NOMO-1 treated with dmso at 0.1 percent for 144 hours (cell line): ENCODE measurements at regions not wholly inside any gene's neighbourhood (a gene's known extent, or its start where the extent isn't known, plus 50 kb on each side); places are given as distances from the start of the nearest gene placed in this dataset.

ENCODE experiments used
- DNase-seq: peaks from one replicate; lab custom pipeline; 2025; ENCODE audit not compliant: unreplicated experiment; lab: John Stamatoyannopoulos, UW

GRCh38 chr5:71982717-71983395 lies 124.4 kb upstream of the MAP1B start:
- DNase-seq: no peak

DNA sequence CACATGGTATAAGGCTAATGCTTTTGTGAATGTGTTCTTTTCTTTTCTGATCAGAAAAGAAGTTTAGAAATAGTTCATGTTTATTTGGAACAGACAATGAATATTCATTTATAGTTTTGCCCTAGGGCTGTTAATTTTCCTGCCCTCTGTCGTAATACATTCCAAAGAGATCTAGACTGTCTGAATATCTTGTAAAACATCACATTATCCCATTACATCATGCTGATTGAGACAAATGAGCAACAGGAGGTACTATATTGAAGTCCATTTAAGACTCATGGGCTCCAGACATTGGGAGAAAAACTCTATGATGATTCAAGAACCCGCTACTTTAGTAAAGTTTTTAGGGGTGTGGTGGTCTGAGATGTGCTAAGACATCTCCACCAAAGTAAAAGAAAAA lies 121.2 kb upstream of the MAP1B start:
- no peak for DNase-seq

DNA sequence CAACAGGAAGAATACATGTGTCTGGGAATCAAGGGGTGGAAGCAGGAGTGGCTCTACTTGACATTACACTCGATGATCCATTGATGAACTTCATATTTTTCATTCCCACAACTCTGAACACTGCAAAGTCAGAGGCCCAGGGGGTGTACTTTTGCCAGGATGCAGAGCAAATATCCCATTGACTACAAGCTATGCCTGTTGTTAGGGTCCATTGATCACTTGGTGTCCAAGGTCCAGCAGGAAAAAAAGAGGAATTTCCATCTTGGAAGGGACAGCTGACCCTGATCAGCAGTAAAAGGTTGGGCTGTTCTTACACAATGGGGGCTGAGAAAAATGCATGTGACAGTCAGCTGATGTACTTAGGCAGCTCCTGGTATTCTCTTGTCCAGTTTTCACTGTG lies 118.5 kb upstream of the MAP1B start:
- DNase-seq: no peak

GRCh38 chr5:71993600-71993999 lies 113.7 kb upstream of the MAP1B start:
- DNase-seq: no peak

DNA sequence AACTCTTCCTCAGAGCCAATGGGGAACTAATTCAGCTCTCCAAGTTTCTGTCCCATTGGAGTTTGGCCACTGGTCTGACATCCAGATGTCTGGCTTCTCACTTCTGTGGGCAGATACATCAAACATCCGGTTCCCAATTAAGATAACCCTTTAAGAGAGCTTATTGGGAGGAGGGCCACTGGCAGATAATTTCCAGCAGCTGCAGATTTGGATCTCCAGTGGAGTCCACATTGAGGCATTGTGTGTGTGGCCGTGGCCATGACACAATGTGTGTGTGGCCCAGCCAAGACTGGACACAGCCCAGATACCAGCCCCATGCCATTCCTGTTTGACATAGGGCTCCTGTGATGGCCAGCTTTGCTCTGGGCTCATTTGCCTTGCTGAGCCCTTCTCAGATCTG lies 110.5 kb upstream of the MAP1B start:
- no peak for DNase-seq

DNA sequence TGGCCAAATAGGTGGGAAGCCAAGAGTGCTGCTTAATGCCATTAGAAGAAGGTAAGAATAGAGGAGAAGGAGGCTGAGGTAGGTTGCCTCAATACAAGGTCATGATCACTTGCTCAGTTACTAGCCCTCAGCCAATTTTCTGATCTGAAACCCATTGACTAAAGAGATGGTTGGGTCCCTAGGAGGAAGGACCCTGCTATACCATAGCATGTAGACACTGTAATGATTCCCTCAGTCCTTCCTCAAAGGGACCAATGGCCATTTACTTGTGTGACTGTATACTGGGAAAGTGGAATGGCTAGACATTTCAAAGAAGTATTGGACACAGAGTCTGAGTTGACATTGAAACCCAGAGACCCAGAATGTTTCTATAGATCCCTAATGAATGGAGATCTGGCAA lies 108.5 kb upstream of the MAP1B start:
- DNase-seq: no peak

DNA sequence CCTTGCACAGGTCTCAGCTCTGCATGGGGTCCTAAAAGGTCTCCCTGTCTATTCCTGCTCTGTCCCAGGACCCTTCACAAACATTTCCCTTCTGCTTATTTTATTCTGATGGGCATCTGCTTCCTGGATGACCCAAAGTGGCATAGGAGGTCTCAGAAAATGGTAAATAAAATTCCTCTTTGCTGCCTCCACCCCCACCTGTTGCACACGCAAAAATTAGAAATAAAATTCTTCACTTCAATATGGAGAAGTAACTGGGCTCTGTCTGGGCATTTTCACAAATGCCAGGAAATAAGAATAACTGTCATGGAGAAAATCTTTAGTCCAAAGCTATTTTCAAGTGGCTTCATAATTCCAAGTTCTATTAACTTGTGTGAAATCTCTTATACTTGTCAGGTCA lies 106.6 kb upstream of the MAP1B start:
- DNase-seq: no peak

DNA sequence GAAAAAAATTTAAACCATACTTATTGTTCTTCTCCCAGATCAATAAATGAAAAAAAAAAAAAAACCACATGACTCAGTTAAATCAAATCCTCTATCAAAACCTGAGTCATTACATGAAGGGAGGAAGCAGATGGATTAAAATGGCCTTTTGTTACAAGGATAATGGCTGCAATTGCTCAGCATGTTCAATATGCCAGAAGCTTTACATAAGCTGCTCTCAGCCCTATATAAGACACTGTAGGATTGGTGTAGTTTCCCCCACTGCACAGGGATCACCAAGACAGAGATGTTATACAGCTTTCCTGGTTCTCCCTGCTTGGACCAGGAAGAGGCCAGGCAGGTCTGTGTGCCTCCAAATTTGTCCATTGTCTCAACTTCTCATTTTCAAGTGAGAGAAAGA lies 101.6 kb upstream of the MAP1B start:
- no peak for DNase-seq

DNA sequence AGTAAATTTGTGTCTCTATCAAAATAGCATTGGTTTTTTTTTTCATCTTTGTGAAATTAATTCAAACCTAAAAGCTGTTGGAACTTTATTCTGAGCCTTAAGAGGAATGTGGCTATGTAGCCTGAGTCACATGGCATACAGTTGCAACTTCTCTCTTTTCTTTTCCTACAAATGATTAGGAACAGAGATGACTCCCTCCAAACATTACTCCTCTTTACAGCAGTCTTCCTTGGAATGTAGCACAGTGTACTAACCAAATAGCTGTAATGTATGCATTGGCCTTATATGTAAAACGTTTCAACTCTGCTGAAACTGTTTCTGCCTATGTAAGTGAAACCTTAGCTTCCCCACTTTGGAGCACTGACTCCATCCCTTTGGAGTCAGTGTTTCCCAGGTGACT lies 100.9 kb upstream of the MAP1B start:
- DNase-seq: no peak

DNA sequence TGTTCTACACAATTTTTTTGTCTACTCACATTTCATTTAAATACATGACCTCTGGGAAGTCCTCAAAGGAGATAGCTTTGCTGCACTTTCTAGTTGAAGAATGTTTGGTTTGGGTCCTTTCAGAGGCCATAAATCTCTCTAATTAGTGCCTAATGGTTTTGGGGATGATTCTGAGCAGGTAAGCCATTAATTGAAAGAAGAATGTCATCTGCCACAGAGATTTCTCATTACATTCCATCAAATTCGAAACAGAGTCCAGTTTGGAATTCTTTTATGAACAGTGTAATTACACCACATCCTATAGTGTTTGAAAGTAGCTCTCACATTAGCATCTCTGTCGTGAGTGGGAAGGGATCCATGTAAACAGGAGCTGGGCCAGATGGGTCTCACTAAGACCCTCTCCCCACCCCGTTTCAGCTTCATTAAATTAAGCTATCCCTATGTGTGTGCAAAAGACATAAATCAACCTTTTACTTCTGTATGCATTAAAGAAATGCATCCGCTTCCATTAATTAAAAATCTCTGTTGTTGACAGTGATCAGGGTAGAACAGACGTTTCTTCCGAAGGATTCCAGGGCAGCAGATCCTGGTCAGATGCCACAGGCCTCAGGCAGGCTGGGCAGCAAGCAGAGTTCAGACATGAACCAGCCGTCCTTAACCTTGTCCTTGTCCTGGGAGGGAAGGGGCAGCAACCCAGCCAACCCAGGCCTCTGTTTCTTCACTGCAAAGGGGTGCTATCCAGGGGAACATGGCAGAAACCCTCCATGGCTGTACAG lies 99.8 kb upstream of the MAP1B start:
- DNase-seq: no peak

GRCh38 chr5:72009280-72009679 lies 98.0 kb upstream of the MAP1B start:
- DNase-seq: no peak

- no peak for DNase-seq
These were observed 96.8 kb upstream of the MAP1B start for GRCh38 chr5:72010430-72010829.

DNA sequence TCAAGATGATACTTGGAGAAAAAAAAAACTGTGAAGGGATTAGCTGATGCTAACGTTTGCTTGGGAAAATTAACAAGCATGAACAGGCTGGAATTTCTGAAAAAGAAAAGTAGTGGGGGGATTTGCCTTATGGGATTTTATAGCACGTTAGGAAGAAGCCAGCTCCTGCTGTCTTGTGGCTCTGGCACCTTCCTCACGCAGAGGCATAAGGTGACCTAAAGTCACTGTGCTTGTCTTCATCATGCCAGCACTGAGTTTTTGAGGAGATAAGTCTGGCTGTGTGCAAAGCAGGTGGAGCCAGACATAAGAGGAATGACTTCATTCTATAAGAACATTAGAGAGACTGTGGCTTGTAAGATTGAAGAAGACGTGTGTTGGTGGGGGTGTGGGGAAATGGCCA lies 94.4 kb upstream of the MAP1B start:
- no peak for DNase-seq

GRCh38 chr5:72013766-72014624 lies 93.3 kb upstream of the MAP1B start:
- no peak for DNase-seq

GRCh38 chr5:72015103-72015548 lies 92.1 kb upstream of the MAP1B start:
- DNase-seq: no peak

- no peak for DNase-seq
These were observed 89.0 kb upstream of the MAP1B start for GRCh38 chr5:72018143-72018803.

- no peak for DNase-seq
These were observed 86.9 kb upstream of the MAP1B start for GRCh38 chr5:72020161-72020983.

DNA sequence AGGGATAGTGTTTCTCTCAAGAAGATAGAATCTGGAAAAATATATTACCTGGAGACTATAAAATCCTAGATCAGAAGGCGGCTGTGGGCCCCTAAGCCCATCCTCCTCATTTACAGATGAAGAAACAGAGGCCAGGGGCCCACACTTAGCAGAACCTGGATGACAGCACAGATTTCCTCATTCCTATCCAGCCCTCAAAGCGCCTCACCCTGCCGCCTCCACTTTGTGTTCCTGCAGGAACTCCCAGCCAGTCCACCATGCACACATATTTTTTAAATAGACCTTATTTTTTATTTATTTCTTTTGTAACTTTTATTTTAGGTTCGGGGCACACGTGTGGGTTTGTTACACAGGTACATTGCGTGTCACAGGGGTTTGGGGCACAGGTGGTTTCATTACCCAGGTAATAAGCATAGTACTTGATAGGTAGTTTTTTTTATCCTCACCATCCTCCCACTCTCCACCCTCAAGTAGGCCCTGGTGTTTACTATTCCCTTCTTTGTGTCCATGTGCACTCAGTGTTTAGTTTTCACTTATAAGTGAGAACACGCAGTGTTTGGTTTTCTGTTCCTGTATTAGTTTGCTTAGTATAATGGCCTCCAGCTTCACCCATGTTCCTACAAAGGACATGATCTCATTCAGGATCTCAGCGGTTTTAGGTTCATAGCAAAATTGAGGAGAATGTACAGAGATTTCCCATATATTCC lies 85.5 kb upstream of the MAP1B start:
- DNase-seq: no peak

DNA sequence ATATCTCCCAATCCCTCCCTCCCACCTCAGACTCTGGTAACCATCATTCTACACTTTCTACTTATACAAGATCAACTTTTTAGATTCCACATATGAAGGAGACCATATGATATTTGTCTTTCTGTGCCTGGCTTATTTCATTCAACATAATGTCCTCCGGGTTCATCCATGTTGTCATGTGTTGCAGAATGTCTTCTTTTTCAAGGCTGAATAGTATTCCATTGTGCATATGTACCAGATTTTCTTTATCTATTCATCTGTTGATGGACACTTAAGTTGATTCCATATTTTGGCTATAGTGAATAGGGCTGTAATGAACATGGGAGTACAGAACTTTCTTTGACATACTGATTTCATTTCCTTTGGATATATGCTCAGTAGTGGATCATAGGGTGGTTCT lies 78.9 kb upstream of the MAP1B start:
- DNase-seq: no peak

DNA sequence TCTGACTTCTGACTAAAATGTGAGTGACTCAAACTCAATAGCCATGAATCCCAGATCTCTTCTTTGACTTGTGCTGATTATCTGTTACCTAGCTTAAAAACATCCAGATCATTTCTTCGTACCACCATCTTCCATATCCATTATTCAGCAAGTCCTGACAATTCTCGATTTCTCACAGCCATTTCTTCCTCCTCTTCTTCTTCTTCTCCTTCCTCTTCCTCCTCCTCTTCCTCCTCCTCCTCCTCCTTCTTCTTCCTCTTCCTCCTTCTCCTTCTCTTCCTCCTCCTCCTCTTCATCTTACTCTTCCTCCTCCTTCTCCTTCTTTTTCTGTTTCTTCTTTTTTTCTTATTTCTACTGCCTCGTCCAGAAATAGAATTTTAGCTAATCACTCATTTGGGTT lies 77.0 kb upstream of the MAP1B start:
- DNase-seq: no peak
